Medulla oblongata (tissue), 1 donor: ENCODE measurements at regions not wholly inside any gene's neighbourhood (a gene's known extent, or its start where the extent isn't known, plus 50 kb on each side); places are given as distances from the start of the nearest gene placed in this dataset.

Experiments used
- DNase-seq: peaks from one replicate; pipeline ENCODE4 v3.0.0-alpha.2; 2015; ENCODE audit errors: extremely low spot score

GRCh38 chr1:234845097-234845660 is 235.2 kb upstream of the IRF2BP2 start:
- DNase-seq: no peak

- DNase-seq: peak; percentile 23
These were observed 234.6 kb upstream of the IRF2BP2 start for GRCh38 chr1:234844479-234845031.

- no peak for DNase-seq
These were observed 234.0 kb upstream of the IRF2BP2 start for GRCh38 chr1:234843946-234844345.

- DNase-seq: no peak
These were observed 233.0 kb upstream of the IRF2BP2 start for GRCh38 chr1:234842726-234843641.

GRCh38 chr1:234841710-234842231 is 231.8 kb upstream of the IRF2BP2 start:
- DNase-seq: peak; percentile 84

GRCh38 chr1:234841281-234841680 is 231.3 kb upstream of the IRF2BP2 start:
- DNase-seq: no peak

- no peak for DNase-seq
These were observed 230.9 kb upstream of the IRF2BP2 start for GRCh38 chr1:234840843-234841242.

GRCh38 chr1:234840253-234840652 is 230.3 kb upstream of the IRF2BP2 start:
- DNase-seq: no peak

GRCh38 chr1:234839663-234840062 is 229.7 kb upstream of the IRF2BP2 start:
- no peak for DNase-seq

GRCh38 chr1:234838820-234839219 is 228.8 kb upstream of the IRF2BP2 start:
- DNase-seq: no peak

- DNase-seq: no peak
These were observed 228.2 kb upstream of the IRF2BP2 start for GRCh38 chr1:234838182-234838581.

- no peak for DNase-seq
These were observed 227.7 kb upstream of the IRF2BP2 start for GRCh38 chr1:234837713-234838112.

GRCh38 chr1:234836776-234837357 is 226.9 kb upstream of the IRF2BP2 start:
- no peak for DNase-seq

GRCh38 chr1:234836045-234836681 is 226.2 kb upstream of the IRF2BP2 start:
- DNase-seq: peak; percentile 88

- no peak for DNase-seq
These were observed 225.3 kb upstream of the IRF2BP2 start for GRCh38 chr1:234835239-234835638.

- DNase-seq: no peak
These were observed 223.7 kb upstream of the IRF2BP2 start for GRCh38 chr1:234833646-234834045.

- no peak for DNase-seq
These were observed 223.1 kb upstream of the IRF2BP2 start for GRCh38 chr1:234833118-234833517.

- no peak for DNase-seq
These were observed 217.7 kb upstream of the IRF2BP2 start for GRCh38 chr1:234827656-234828055.

GRCh38 chr1:234827181-234827580 is 217.2 kb upstream of the IRF2BP2 start:
- DNase-seq: no peak

- no peak for DNase-seq
These were observed 216.4 kb upstream of the IRF2BP2 start for GRCh38 chr1:234826352-234826751.

GRCh38 chr1:234825498-234826165 is 215.7 kb upstream of the IRF2BP2 start:
- DNase-seq: no peak
